GM06990 (cell line): ENCODE measurements at regions not wholly inside any gene's neighbourhood (a gene's known extent, or its start where the extent isn't known, plus 50 kb on each side); places are given as distances from the start of the nearest gene placed in this dataset.

ENCODE experiments used
- DNase-seq: peaks from one replicate; pipeline ENCODE4 v3.0.0-alpha.2; 2011; ENCODE audit not compliant: insufficient read length; ENCODE audit errors: extremely low read depth
- H3K27me3 ChIP-seq: replicated peaks from 2 replicates; pipeline ENCODE4 v1.6.0; 2011; ENCODE audit warnings: low read length; ENCODE audit not compliant: control insufficient read depth, insufficient read depth
- H3K36me3 ChIP-seq: 2 replicates; pipeline ENCODE4 v1.5.1; 2011; ENCODE audit warnings: low read length; ENCODE audit not compliant: control insufficient read depth, insufficient read depth
- H3K4me3 ChIP-seq: replicated peaks from 2 replicates; pipeline ENCODE4 v1.5.1; 2011; ENCODE audit warnings: low read depth, mild to moderate bottlenecking, control low read depth, low read length
- TF ChIP-seq, protein P1 (sequence below): IDR thresholded peaks from 2 replicates; pipeline ENCODE4 v1.5.1; 2011; ENCODE audit warnings: low read length, control low read depth, mild to moderate bottlenecking, inconsistent platforms; ENCODE audit not compliant: insufficient read depth, poor library complexity, severe bottlenecking

DNA sequence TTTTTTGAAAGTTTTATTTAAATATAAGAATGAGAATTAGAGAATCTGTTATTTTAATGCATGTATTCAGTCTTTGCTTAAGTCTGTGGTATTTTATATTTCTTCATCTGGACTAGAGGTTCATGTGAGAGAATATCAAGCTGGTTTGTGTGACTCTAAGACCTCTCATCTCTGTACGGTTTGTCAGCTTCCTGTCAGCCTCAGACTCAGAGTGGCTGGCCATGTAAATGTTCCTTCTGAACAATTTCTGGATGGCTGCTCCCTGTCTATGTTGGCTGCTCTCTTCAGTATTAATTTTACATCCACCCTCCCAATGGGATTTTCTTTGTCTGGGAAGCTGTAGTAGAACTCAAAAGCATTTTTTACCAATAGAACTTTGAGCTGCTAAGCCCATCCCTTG is 225.3 kb upstream of the THUMPD2 start:
- DNase-seq = no peak
- no peak overlapping the region for H3K4me3 ChIP-seq
- TF ChIP-seq, protein P1, sequence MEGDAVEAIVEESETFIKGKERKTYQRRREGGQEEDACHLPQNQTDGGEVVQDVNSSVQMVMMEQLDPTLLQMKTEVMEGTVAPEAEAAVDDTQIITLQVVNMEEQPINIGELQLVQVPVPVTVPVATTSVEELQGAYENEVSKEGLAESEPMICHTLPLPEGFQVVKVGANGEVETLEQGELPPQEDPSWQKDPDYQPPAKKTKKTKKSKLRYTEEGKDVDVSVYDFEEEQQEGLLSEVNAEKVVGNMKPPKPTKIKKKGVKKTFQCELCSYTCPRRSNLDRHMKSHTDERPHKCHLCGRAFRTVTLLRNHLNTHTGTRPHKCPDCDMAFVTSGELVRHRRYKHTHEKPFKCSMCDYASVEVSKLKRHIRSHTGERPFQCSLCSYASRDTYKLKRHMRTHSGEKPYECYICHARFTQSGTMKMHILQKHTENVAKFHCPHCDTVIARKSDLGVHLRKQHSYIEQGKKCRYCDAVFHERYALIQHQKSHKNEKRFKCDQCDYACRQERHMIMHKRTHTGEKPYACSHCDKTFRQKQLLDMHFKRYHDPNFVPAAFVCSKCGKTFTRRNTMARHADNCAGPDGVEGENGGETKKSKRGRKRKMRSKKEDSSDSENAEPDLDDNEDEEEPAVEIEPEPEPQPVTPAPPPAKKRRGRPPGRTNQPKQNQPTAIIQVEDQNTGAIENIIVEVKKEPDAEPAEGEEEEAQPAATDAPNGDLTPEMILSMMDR = no peak
- no peaks in the 10 kb centered on the region for H3K27me3 ChIP-seq
- H3K36me3 ChIP-seq = no peaks in the 10 kb centered on the region

DNA sequence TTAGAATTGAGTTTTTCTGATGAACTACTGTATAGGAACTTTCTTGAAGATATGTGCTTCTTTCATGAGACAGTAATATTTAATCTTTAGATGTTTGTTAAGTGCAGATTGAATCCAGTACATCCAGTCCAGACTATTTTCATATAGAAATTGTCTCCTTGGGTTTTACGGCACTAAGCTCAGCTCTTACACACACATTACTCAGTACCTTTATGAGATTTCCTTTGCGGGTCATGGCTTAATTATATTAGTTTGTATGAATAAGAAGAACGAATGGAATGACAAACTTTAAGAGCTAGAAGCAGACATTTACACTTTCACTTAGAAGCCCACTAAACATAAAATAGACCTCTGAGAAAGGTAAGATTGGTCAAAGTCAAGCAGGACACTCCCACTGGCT is 223.3 kb upstream of the THUMPD2 start:
- H3K27me3 ChIP-seq = no peaks in the 10 kb centered on the region
- no peak for DNase-seq
- no peak overlapping the region for H3K4me3 ChIP-seq
- TF ChIP-seq, protein P1 = no peak
- H3K36me3 ChIP-seq = no peaks in the 10 kb centered on the region

DNA sequence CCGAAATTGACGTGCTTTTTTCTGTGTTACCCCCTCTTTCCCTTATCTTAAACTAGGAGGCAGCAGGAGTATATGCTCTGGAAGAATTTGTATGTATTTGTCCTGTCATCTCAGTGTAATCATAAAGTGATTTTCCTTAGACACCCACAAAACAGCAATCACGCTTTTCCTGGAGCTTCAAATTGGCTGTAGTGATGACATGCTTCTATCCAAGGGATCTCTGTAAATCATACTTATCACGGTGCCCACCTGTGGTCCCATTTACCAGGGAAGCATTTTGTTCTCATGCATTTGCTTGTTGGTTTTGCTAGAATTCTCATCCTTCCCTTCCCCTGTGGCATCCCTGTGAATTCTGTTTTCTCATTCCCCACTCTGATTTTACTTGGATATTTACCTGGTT is 220.8 kb upstream of the THUMPD2 start:
- DNase-seq = no peak
- TF ChIP-seq, protein P1 = no peak
- Histone ChIP-seq H3K4me3 (no peak overlapping the region), H3K36me3 (no peaks in the 10 kb centered on the region), H3K27me3 (no peaks in the 10 kb centered on the region)

DNA sequence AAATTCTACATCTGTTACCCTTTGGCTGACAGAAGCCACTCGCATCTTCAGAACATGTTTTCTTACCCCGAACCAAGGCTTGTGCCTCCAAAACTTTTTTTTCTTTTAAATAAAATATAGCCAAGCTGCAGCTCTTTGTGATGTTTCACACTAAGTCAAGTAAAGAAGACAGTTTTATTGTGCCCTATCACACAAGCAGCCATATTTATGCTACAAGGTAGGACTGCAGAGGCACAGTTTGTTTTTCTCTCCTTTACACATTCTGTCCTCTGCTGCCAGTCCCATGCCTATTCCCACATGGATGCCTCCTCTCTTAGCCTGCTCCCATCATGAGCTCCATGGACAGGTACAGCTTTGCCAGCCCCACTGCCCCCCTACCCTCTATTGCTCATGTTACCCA is 219.6 kb upstream of the THUMPD2 start:
- TF ChIP-seq, protein P1 = no peak
- Histone ChIP-seq H3K36me3 (no peaks in the 10 kb centered on the region), H3K27me3 (no peaks in the 10 kb centered on the region), H3K4me3 (no peak overlapping the region)
- DNase-seq = no peak

DNA sequence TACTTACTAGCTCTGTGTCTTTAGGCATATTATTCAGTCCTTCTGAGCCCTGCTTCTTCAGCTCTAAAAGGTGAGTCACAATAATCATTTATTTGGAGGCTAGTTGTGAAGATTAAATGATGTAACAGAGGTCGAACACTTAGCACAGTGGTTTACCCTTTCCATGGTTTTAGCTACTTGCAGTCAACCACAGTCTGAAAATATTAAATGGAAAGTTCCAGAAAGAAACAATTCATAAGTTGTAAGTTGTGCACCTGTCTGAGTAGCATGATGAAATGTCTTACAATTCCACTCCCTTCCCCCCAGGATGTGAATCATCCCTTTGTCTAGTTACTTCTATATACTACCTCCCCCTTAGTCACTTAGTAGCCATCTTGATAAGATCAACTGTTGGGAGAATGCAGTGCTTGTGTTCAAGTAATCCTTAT is 217.6 kb upstream of the THUMPD2 start:
- H3K27me3 ChIP-seq = no peaks in the 10 kb centered on the region

More for the DNA sequence above, 217.6 kb upstream of the THUMPD2 start:
- Histone ChIP-seq H3K4me3 (no peak overlapping the region), H3K36me3 (no peaks in the 10 kb centered on the region)
- TF ChIP-seq, protein P1 = no peak
- no peak for DNase-seq
